Naive thymus-derived CD4-positive, alpha-beta T cell (primary cell): ENCODE measurements at regions not wholly inside any gene's neighbourhood (a gene's known extent, or its start where the extent isn't known, plus 50 kb on each side); places are given as distances from the start of the nearest gene placed in this dataset.

ENCODE experiments used
- ATAC-seq: fragments of 150-1000 bp; cut with Tn5 transposase; 2 replicates; pipeline ENCODE4 v1.10.0; 2021; ENCODE audit warnings: mild to moderate bottlenecking, moderate library complexity
- CTCF ChIA-PET: fragments of 350-600 bp; sonication (Branson Sonifier 250); formaldehyde crosslinking; loops from one replicate; lab custom pipeline; 2021; ENCODE audit warnings: antibody characterized with exemption; lab: Charles Lee
- POLR2A ChIA-PET: fragments of 350-600 bp; sonication (Branson Sonifier 250); formaldehyde crosslinking; loops from one replicate; lab custom pipeline; 2021; ENCODE audit warnings: antibody characterized with exemption, inconsistent platforms; lab: Charles Lee
- DNase-seq, 9 donors: peaks; one replicate each; pipeline versions ENCODE4 v3.0.0 to v3.0.0-alpha.2; 2020 to 2022; ENCODE audit warnings: mixed read lengths in 1 of 9
- H3K27ac ChIP-seq: one replicate; pipeline ENCODE4 v1.7.0; 2013; ENCODE audit warnings: mild to moderate bottlenecking, low read depth, low read length, moderate library complexity
- H3K27me3 ChIP-seq, 2 donors: one replicate each; pipeline ENCODE4 v1.7.0; 2013; ENCODE audit warnings: low read length in 2 of 2, mild to moderate bottlenecking in 2 of 2, moderate library complexity in 2 of 2; ENCODE audit not compliant: control insufficient read depth in 2 of 2, insufficient read depth in 2 of 2
- H3K36me3 ChIP-seq, 3 experiments: 1 replicate in 2 of 3; 2 replicates in 1 of 3; pipeline ENCODE4 v1.7.0; 2013; ENCODE audit warnings: low read length in 3 of 3, mild to moderate bottlenecking in 3 of 3, moderate library complexity in 1 of 3; ENCODE audit not compliant: insufficient read depth in 3 of 3, control insufficient read depth in 2 of 3
- H3K4me1 ChIP-seq, 2 donors: one replicate each; pipeline ENCODE4 v1.7.0; 2013; ENCODE audit warnings: low read length in 2 of 2, mild to moderate bottlenecking in 2 of 2, moderate library complexity in 1 of 2; ENCODE audit not compliant: control insufficient read depth in 2 of 2, insufficient read depth in 2 of 2
- H3K4me3 ChIP-seq: 2 replicates; pipeline ENCODE4 v1.7.0; 2013; ENCODE audit warnings: mild to moderate bottlenecking, low read length
- H3K9me3 ChIP-seq, 3 experiments: 1 replicate in 2 of 3; 2 replicates in 1 of 3; pipeline ENCODE4 v1.7.0; 2013; ENCODE audit warnings: low read length in 3 of 3; ENCODE audit not compliant: control insufficient read depth in 2 of 3
- H3K27ac Mint-ChIP-seq, 9 donors: one replicate each; pipeline ENCODE4 v1.8.0; 2020 to 2022; ENCODE audit warnings: mixed read lengths in 9 of 9, mild to moderate bottlenecking in 8 of 9, moderate library complexity in 5 of 9, inconsistent platforms in 2 of 9
- H3K27me3 Mint-ChIP-seq, 5 donors: one replicate each; pipeline ENCODE4 v1.8.0; 2021 to 2022; ENCODE audit warnings: mixed read lengths in 5 of 5, mild to moderate bottlenecking in 1 of 5
- H3K36me3 Mint-ChIP-seq, 5 donors: one replicate each; pipeline ENCODE4 v1.8.0; 2020 to 2022; ENCODE audit warnings: mixed read lengths in 5 of 5, mild to moderate bottlenecking in 3 of 5, inconsistent platforms in 1 of 5
- H3K4me1 Mint-ChIP-seq, 7 donors: one replicate each; pipeline ENCODE4 v1.8.0; 2020 to 2022; ENCODE audit warnings: mixed read lengths in 7 of 7, mild to moderate bottlenecking in 3 of 7, inconsistent platforms in 1 of 7
- H3K4me3 Mint-ChIP-seq, 10 donors: one replicate each; pipeline ENCODE4 v1.8.0; 2020 to 2022; ENCODE audit warnings: mild to moderate bottlenecking in 10 of 10, mixed read lengths in 10 of 10, moderate library complexity in 6 of 10, inconsistent platforms in 2 of 10
- H3K9me3 Mint-ChIP-seq, 11 donors: one replicate each; pipeline ENCODE4 v1.8.0; 2020 to 2022; ENCODE audit warnings: mixed read lengths in 11 of 11, mild to moderate bottlenecking in 4 of 11, inconsistent platforms in 1 of 11, moderate library complexity in 1 of 11
- intact Hi-C, 2 donors: fragments of 100-400 bp; cut with micrococcal nuclease; formaldehyde crosslinking; loops; one replicate each; pipeline ENCODE4 v1.15.1; 2023

DNA sequence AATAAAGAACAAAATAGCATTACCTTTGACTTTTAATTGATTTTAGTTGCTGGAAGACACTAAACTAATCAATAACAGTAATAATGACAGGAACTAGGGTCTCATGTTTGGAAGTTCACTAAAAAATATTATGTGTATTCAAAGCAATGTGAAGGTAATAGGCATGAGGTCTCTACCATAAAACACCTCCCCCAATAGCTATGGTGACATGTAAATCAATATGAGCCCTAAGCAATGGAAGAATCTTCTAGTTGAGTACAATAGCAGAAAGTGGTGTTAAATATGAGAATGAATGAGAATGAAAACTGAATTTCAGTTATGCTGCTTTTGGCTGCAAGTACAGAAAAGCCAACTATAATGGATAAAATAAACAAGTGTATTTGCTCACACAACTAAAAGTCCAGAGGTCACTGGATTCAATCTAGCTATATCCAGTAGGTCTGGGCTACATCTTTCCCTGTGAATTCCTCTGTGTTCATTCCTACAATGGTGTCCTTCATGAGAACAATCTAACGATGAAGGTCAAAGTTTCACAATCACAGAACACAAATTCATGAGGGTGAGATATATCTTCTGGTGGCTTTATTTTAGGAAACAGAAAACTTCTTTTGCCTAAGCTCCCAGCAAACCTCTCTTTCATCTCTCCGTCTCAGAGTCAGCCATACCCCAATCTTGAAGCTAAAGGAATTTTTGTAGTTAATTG, 728.0 kb downstream of the FSCB start:
- Histone ChIP-seq H3K4me3 (no peak overlapping the region), H3K9me3 (peaks cover 0 to 2% (median 0%) of the 10 kb centered on the region in 3 experiments), H3K27me3 (no peaks in the 10 kb centered on the region), H3K27ac (no peak overlapping the region), H3K36me3 (no peaks in the 10 kb centered on the region), H3K4me1 (no peaks in the 10 kb centered on the region)
- no peak overlapping the region for H3K4me3 Mint-ChIP-seq
- no peak overlapping the region for H3K27ac Mint-ChIP-seq
- no peaks in the 10 kb centered on the region for H3K27me3 Mint-ChIP-seq
- no peaks in the 10 kb centered on the region for H3K4me1 Mint-ChIP-seq
- ChIA-PET POLR2A (no interaction called here), CTCF (no interaction called here)
- no peaks in the 10 kb centered on the region for H3K36me3 Mint-ChIP-seq
- H3K9me3 Mint-ChIP-seq, result peaks cover 0 to 36% (median 14%) of the 10 kb centered on the region in 11 donors
- intact Hi-C loops, result no loop called here
- DNase-seq (no peak), ATAC-seq (no peak)

DNA sequence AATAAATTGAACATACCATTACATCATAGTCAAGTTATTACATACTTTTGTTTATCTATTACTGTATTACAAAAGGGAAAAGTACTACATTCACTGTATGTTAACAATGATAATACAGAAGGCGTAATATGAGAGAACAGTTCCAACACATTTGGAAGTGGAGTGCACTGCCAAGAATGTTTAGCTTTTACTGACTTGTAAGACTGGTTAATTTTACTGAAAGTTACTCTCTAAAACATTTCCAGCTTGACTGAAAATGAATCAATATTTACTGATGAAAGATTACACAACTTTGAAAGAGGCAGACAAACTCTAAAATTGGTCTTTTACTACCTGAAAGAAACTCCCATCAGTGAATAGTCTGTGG, 728.5 kb downstream of the FSCB start:
- H3K9me3 Mint-ChIP-seq, result peaks cover 0 to 36% (median 14%) of the 10 kb centered on the region in 11 donors
- no peaks in the 10 kb centered on the region for H3K36me3 ChIP-seq
- H3K4me3 ChIP-seq, result no peak overlapping the region
- H3K27me3 ChIP-seq, result no peaks in the 10 kb centered on the region
- H3K4me1 Mint-ChIP-seq, result no peaks in the 10 kb centered on the region
- ChIA-PET CTCF (no interaction called here), POLR2A (no interaction called here)
- H3K27ac Mint-ChIP-seq, result no peak overlapping the region
- peaks cover 0 to 4% (median 0%) of the 10 kb centered on the region in 3 experiments for H3K9me3 ChIP-seq
- H3K36me3 Mint-ChIP-seq, result no peaks in the 10 kb centered on the region
- intact Hi-C loops, result no loop called here
- H3K4me3 Mint-ChIP-seq, result no peak overlapping the region
- H3K4me1 ChIP-seq, result no peaks in the 10 kb centered on the region
- no peak for ATAC-seq
- H3K27ac ChIP-seq, result no peak overlapping the region
- no peaks in the 10 kb centered on the region for H3K27me3 Mint-ChIP-seq
- DNase-seq, result no peak

DNA sequence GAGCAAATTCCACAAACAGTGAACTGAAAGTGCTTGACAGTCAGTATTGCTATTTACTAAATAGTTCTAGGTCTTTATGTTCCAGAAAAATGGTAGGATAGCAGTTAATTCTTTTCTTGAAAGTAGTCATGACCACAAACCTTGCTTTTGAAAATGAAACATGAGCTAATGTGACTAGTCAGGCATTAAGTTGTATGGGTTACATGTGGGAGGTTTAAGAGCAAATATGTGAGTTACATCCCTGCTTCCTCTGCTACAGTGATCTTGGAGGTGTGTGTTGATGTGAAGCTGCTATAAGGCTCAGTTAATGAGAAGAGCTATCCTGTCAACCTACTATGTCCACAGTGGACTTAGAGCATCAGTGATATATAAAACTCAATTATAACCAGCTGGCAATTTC, 741.6 kb downstream of the FSCB start:
- Mint-ChIP-seq H3K4me3 (no peak overlapping the region), H3K36me3 (no peaks in the 10 kb centered on the region), H3K27ac (no peak overlapping the region), H3K9me3 (peaks cover 0 to 16% (median 0%) of the 10 kb centered on the region in 11 donors), H3K4me1 (no peaks in the 10 kb centered on the region), H3K27me3 (no peaks in the 10 kb centered on the region)
- H3K4me3 ChIP-seq, result no peak overlapping the region
- no peaks in the 10 kb centered on the region for H3K4me1 ChIP-seq
- CTCF ChIA-PET, result no interaction called here
- no peak for ATAC-seq
- H3K27ac ChIP-seq, result no peak overlapping the region
- intact Hi-C loops, result no loop called here
- POLR2A ChIA-PET, result no interaction called here
- H3K36me3 ChIP-seq, result no peaks in the 10 kb centered on the region
- no peaks in the 10 kb centered on the region for H3K27me3 ChIP-seq
- no peak for DNase-seq
- H3K9me3 ChIP-seq, result no peaks in the 10 kb centered on the region

DNA sequence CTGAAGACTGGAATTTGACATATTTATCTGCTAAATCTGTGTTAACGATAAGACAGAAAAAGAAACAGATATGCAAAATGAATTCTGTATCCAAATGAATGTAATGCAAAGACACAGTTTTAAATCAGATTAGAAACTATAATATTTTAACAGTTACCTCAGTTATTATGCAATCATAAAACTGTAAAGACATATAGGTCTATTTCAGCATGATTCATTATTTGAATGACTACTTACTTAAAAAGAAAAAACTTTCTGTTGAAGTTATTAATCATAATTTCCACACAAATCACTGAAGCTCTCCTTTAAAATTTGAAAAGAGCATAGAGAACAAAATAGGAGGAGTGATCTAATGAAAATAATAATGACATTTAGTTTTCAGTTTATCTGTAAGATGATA, 742.6 kb downstream of the FSCB start:
- ATAC-seq, result no peak
- Mint-ChIP-seq H3K9me3 (peaks cover 0 to 21% (median 2%) of the 10 kb centered on the region in 11 donors), H3K36me3 (no peaks in the 10 kb centered on the region), H3K27ac (no peak overlapping the region), H3K4me1 (no peaks in the 10 kb centered on the region), H3K4me3 (no peak overlapping the region), H3K27me3 (no peaks in the 10 kb centered on the region)
- POLR2A ChIA-PET, result no interaction called here
- Histone ChIP-seq H3K36me3 (no peaks in the 10 kb centered on the region), H3K9me3 (no peaks in the 10 kb centered on the region), H3K27me3 (no peaks in the 10 kb centered on the region), H3K27ac (no peak overlapping the region), H3K4me1 (no peaks in the 10 kb centered on the region), H3K4me3 (no peak overlapping the region)
- intact Hi-C loops, result no loop called here
- CTCF ChIA-PET, result no interaction called here
- no peak for DNase-seq

DNA sequence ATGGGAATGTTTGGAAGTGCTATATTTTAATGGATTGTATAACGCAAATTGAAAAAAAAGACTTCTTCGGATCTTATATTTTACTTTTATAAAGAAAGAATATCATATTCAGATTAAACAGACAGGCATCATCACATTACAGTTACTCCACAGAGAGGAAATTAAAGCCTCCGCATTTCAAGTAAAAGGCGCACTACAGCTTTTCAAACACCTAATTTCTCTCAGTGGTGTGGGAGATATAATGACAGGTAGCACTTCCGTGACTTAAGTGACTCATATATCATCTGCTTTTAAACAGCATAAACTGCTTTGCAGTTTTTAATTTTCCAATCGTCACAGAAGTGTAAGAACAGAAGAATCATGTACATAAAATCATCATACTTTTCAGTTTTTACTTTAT, 751.4 kb downstream of the FSCB start:
- no peak overlapping the region for H3K27ac Mint-ChIP-seq
- no peak overlapping the region for H3K27ac ChIP-seq
- peaks cover 0 to 5% (median 0%) of the 10 kb centered on the region in 3 experiments for H3K9me3 ChIP-seq
- CTCF ChIA-PET, result no interaction called here
- no peaks in the 10 kb centered on the region for H3K4me1 ChIP-seq
- intact Hi-C loops, result loop anchor here in 1 of 2 donors (5.0 kb wide), 1 partner anchor 892 kb away; no protein-coding TSS in a partner anchor
- no peaks in the 10 kb centered on the region for H3K4me1 Mint-ChIP-seq
- no peak overlapping the region for H3K4me3 ChIP-seq
- no peak for DNase-seq
- H3K27me3 Mint-ChIP-seq, result no peaks in the 10 kb centered on the region
- no peaks in the 10 kb centered on the region for H3K36me3 Mint-ChIP-seq
- H3K27me3 ChIP-seq, result no peaks in the 10 kb centered on the region
- H3K4me3 Mint-ChIP-seq, result no peak overlapping the region
- no peaks in the 10 kb centered on the region for H3K36me3 ChIP-seq
- peaks cover 0 to 15% (median 4%) of the 10 kb centered on the region in 11 donors for H3K9me3 Mint-ChIP-seq
- ATAC-seq, result no peak
- POLR2A ChIA-PET, result no interaction called here

- CTCF ChIA-PET, result no interaction called here
These were observed 752.2 kb downstream of the FSCB start for GRCh38 chr14:43754838-43755237.

DNA sequence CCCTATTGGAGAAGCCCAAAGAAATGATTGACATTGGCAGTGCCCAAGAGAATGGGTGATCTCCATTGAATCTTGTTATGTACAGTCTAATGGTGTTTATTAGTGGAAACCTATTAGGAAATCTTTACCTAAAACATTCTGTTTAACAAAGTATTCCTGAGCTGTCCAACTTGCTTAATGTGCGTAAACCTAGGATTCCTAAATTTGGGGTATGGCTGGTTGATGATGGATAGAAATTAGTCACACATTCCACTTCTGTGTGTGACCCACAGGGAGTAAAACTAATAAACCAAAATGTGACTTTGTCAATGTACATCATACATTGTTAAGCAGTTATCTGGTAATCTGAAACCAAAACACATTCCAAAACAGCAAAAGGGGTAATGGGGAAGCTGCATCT, 761.3 kb downstream of the FSCB start:
- intact Hi-C loops, result no loop called here
- Mint-ChIP-seq H3K27ac (no peak overlapping the region), H3K9me3 (peaks cover 0 to 17% (median 2%) of the 10 kb centered on the region in 11 donors), H3K4me3 (no peak overlapping the region), H3K36me3 (no peaks in the 10 kb centered on the region), H3K27me3 (no peaks in the 10 kb centered on the region), H3K4me1 (no peaks in the 10 kb centered on the region)
- no peaks in the 10 kb centered on the region for H3K36me3 ChIP-seq
- DNase-seq, result no peak
- H3K27me3 ChIP-seq, result no peaks in the 10 kb centered on the region
- POLR2A ChIA-PET, result no interaction called here
- ATAC-seq, result no peak
- no peak overlapping the region for H3K4me3 ChIP-seq
- no peaks in the 10 kb centered on the region for H3K9me3 ChIP-seq
- CTCF ChIA-PET, result no interaction called here
- H3K4me1 ChIP-seq, result no peaks in the 10 kb centered on the region
- H3K27ac ChIP-seq, result no peak overlapping the region

More at GRCh38 chr14:43754838-43755237, 752.2 kb downstream of the FSCB start:
- H3K27me3 Mint-ChIP-seq, result no peaks in the 10 kb centered on the region
- Histone ChIP-seq H3K27ac (no peak overlapping the region), H3K4me1 (no peaks in the 10 kb centered on the region), H3K4me3 (no peak overlapping the region), H3K36me3 (no peaks in the 10 kb centered on the region), H3K27me3 (no peaks in the 10 kb centered on the region), H3K9me3 (peaks cover 0 to 5% (median 0%) of the 10 kb centered on the region in 3 experiments)
- H3K9me3 Mint-ChIP-seq, result peaks cover 0 to 15% (median 4%) of the 10 kb centered on the region in 11 donors
- H3K36me3 Mint-ChIP-seq, result no peaks in the 10 kb centered on the region
- DNase-seq (no peak), ATAC-seq (no peak)
- H3K4me1 Mint-ChIP-seq, result no peaks in the 10 kb centered on the region
- intact Hi-C loops, result loop anchor here in 1 of 2 donors (5.0 kb wide), 1 partner anchor 892 kb away; no protein-coding TSS in a partner anchor
- no peak overlapping the region for H3K4me3 Mint-ChIP-seq
- H3K27ac Mint-ChIP-seq, result no peak overlapping the region
- POLR2A ChIA-PET, result no interaction called here
